ENCODE measurements at regions not wholly inside any gene's neighbourhood (a gene's known extent, or its start where the extent isn't known, plus 50 kb on each side); places are given as distances from the start of the nearest gene placed in this dataset.
"Not testable (repeated sequence)": the region's sequence is repeated elsewhere in the genome, so short reads cannot be mapped to it uniquely, and the experiment has no call there.

- no peak for DNase-seq
These were observed 140.7 kb downstream of the HTR1B start for GRCh38 chr6:77322604-77323003.

DNA sequence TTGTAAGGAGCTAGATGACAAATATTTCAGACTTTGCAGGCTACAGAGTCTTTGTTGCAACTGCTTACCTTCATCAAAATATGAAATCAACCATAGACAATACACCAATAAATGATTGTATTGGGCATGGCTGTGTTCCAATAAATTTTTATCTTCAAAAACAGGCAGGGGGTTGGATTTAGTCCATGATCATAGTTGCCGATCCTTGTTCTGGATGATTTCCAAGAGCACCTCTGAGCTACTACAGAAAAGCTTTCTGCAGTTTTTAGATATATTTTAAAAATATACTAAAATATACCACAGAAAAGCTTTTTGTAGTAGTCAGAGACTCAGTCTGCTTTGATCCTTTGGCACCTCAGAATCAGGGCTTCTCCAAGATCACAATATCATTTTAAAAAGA lies 145.0 kb downstream of the HTR1B start:
- DNase-seq, result no peak

DNA sequence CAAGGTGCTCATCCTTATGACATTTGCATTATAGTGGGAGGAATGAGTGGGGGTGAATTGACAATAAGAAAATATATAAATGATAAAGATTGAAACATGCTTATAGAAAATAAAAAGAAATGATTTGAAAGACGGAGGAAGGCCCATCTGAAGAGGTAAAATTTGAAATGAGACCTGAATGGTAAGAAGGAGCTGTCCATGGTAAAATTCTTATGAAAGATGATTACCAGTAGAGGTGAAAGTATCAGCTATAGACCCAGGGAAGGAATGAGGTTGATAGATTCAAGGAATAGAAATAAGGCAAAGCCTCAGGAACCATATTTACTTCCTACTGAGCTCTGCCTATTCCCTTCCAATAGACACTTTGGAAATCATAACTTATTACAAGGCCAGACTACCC lies 149.7 kb downstream of the HTR1B start:
- no peak for DNase-seq

- DNase-seq, result no peak
These were observed 163.4 kb downstream of the HTR1B start for GRCh38 chr6:77299931-77300330.

DNA sequence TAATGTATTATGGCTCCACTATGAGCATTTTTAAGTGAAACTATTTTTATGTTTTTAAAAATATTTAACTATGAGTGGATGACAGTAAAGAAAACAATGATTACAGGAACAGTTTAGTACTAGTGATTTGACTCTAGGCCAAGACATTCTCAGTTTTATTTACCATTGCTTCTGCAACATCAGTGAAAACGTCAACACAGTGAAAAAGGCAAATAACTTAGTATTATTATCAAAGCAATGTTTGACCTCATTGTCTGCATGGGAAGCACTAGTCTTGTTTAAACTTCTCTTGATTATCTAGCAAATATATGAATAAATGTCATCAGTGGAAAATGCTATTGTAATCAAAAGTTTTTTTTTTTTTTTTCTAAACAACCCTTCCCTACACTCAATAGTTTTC lies 165.0 kb downstream of the HTR1B start:
- no peak for DNase-seq

DNA sequence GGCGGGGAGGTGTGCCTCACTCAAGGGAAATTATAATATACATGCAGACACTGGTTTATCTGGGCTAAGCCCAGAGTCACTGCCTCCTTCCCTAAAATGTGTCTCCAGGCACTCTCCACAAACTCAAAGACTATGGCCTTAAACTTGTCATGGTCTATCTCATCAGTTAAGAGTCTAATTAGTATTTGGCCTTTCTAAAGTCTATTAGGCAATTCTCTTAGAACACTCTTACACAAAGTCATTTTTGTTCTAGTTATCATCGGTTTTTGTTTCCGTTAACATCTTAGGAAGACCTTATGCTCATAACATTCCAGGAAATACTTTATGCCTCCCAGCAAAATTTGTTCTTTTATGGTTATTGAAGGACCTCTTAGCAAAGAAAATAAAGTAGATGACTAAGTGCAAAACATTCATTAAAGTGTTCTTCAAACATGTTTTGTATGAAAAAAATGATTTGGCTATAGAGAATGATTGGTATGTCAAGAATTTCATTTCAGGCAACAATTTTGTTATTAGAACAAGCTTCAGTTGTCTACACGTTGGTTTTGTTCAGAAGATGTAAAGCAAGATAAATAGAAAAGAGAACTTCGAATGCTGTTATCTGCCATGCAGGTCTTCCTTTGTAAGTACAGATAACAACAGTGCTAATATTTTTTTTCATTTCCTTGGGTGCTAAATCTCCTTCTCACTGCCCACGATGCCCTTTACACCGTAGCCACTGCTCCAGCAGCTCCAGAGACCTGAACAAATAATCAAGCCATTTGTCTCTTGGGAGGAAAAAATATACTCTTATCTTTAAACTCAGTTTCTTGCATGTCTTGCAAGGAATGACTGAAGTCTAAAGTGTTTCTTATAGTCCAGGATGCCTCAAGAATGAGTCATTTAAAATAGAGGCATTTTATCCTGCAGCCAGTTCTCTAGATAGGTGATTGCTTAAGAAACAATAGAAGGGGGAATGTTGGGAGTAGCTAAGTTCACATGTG lies 170.4 kb downstream of the HTR1B start:
- DNase-seq, result no peak

DNA sequence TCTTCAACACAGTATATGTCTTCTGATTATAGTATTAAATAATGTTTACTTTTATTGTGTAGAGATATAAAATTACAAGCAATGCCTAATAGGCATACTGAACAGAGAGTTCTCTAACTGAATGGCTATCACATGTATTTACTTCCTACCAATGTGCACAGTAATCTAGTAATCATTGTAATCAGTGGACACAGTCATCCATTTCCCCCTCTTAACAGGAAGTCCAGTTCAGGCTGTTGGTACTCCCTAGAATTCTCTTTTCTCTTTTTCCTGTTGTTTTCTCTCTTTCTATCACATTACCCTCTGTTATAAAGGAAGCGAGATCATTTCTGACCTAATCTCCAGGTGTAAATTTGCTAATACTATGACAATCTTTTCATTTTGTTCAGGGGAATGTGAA lies 172.5 kb downstream of the HTR1B start:
- no peak for DNase-seq

GRCh38 chr6:77286541-77286940 lies 176.8 kb downstream of the HTR1B start:
- DNase-seq, result no peak

- DNase-seq, result no peak
These were observed 189.4 kb downstream of the HTR1B start for GRCh38 chr6:77273929-77274328.

DNA sequence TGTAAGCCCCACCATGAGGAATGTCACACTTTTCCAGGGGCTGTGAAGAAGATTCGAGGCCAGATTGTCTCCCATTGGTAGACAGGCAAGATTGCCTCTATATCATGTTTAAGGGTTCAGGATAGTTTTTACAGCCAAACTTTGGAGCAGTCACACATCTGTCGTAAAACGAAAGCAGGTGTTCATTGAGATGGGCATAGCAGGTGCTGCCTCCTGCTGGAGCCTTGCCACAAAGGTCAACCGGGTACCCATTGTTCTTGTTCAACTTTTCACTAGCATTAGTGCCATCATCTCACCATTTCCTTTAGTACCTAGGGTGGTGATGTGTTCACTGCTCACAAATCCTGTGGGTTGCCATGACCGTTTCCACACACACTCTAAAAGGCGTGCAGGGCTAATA lies 198.3 kb downstream of the HTR1B start:
- DNase-seq, result no peak

GRCh38 chr6:77263003-77263402 lies 200.3 kb downstream of the HTR1B start:
- DNase-seq, result no peak

DNA sequence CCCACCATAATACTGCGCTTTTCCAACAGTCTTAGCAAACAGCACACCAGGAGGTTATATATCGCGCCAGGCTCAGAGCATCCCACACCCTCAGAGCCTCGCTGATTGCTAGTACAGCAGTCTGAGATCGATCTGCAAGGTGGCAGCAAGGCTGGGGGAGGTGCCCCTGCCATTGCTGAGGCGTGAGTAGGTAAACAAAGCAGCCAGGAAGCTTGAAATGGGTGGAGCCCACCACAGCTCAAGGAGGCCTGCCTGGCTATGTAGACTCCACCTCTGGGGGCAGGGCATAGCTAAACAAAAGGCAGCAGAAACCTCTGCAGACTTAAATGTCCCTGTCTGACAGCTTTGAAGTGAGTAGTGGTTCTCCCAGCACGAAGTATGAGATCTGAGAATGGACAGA lies 211.5 kb downstream of the HTR1B start:
- DNase-seq, result not testable (repeated sequence)

- DNase-seq, result no peak
These were observed 213.7 kb downstream of the HTR1B start for GRCh38 chr6:77249560-77249959.

DNA sequence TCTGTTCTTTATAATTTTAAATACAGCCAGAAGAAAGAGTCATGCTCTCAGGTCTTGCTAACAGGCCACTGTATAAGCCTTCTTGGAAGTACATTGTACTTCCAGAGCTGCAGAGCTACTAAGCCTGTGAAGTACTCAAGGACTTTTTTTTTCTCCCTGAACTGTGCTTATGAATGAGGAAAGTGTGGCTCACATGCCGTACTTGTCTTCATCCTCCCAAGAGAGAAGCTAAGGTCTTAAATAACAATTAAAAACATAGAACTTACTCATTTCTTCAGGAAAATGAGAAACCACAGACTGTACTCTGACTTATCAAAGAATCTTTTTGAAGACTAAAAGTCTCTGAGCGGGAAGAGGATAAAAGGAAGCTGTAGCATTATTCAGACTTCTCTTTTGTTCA lies 218.3 kb downstream of the HTR1B start:
- DNase-seq, result no peak

GRCh38 chr6:77231438-77232305 lies 231.6 kb downstream of the HTR1B start:
- DNase-seq, result no peak

DNA sequence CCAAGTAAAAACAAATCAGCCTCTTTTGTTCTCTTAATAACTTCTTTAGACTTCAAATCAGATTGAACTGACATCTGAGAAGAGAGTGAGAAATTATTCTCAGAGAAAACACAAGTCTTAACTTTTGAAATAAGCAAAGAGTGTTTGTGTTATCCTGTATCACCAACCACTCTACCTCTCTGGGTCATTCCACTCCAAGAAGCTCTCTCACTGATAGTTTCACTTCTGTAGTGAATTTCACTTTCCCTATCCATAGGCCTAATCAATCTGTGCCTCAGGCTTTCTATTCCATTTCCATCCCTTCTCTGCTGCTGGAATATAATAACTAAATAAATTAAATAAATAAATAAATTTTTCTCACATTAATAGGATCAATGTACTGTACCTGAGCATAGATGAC lies 235.0 kb downstream of the HTR1B start:
- DNase-seq, result no peak

DNA sequence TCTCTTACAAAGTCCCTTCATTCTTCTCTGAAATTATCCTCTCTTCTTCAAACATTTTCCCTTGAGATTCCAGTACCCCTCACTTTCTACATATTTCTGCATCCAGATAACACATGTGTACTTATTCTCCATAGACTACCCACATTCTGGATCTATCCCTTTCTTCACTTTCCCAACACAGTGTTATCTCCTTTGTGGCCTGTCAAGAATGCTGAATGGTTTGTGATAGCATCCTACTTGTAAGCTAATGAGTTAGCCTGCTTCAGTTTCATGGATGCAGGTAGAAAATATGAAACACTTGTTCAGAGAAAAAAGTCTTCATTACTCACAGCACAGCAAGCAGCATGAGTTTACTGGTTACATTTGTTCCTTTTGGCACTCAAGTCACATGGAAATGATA lies 245.4 kb downstream of the HTR1B start:
- DNase-seq, result no peak

DNA sequence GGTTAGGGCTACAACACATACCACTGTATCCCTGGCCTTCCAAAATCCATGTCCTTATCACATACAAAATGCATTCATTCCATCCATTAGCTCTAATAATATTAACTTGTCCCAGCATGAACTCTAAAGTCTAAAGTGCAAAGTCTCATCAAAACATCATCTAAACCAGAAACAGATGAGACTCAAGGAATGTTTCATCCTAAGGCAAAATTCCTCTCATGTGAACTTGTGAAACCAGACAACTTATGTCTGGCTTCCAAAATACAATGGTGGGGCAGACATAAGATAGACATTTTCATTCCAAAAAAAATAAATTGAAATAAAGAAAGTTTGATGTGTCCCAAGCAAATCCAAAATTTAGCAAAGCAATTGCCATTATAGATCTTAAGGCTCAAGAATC lies 257.4 kb downstream of the HTR1B start:
- DNase-seq, result no peak

DNA sequence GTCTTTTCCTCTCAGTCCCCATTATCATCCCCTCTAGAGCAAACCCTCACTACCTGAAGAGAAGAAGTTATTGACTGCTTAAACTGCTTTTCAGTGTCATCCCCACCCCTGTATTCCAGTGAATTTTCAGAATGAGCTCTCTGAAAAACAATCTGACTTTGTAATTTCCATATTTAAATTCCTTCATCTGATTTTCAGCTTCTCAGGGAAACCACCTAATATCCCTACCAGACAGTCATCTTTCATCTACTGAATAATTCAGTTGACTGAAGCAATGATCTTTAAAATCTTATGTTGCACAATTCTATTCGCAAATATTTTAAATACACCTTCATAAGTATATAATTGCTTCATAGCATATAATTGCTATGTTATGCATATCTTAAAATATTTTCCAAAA lies 258.7 kb downstream of the HTR1B start:
- no peak for DNase-seq

DNA sequence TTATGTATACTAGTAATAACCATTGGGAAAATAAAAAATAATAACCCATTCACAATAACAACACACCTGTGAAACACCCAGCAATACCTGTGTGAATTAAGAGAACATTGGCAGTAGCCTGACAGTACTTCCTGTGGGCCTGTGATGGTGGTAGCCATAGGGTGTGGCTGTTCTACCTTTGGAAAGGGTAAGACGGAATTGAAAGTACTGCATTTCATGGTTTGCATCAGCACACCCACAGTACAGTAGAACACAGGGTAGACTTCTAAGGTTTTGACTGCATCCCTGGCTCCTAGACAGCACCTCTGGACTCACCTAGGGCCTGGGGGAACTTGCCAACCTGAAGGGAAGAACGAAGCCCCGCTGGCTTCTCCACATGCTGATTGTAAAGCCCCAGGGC lies 279.8 kb downstream of the HTR1B start:
- DNase-seq, result no peak

DNA sequence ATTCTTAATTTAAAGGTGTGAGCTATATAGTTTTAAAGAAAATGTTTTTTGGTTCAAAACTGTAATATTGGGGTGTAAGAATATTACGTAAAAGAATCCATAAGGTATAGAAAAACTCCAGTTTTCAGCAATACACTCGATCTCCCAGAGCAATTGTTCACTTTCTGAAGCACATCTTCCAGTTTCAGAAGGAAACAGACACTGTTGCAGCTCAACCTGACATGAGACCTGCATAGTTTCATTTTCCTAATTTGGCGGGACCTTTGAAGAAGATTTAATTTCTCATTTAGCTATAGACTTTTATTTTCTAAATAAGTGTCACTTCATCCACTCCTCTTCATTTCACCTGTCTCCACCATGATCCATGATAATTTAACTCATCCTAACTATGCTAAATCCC lies 281.5 kb downstream of the HTR1B start:
- no peak for DNase-seq

- DNase-seq, result no peak
These were observed 283.0 kb downstream of the HTR1B start for GRCh38 chr6:77180326-77180725.

- DNase-seq, result no peak
These were observed 284.5 kb downstream of the HTR1B start for GRCh38 chr6:77178821-77179220.

DNA sequence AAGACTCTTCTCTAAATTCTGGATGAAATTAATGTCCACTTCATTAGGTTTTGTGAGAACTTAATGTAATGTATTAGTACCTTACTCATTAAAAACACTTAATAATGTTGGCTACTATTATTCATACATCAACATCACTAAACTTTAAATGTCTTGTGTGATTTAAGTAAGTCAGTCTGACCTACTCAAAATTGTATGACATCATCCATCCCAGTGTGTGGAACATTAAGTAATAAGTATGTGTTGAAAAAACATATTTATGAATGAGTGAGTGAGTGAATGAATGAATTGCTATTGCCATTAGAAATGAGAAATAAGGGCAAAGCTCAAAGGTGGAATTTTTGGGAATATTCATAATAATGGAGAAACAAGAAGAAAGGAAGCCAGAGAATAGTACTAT lies 285.8 kb downstream of the HTR1B start:
- DNase-seq, result no peak

Measured in NCI-H510A treated with DMSO at 0.1 percent for 48 hours (cell line).